Muscle layer of colon (tissue), 2 donors: ENCODE measurements at regions not wholly inside any gene's neighbourhood (a gene's known extent, or its start where the extent isn't known, plus 50 kb on each side); places are given as distances from the start of the nearest gene placed in this dataset.

Source experiments
- H3K27ac ChIP-seq: one replicate; pipeline ENCODE4 v1.7.0; 2013; ENCODE audit warnings: low read depth, mild to moderate bottlenecking, low read length, moderate library complexity
- H3K27me3 ChIP-seq, 2 donors: one replicate each; pipeline ENCODE4 v1.7.0; 2013; ENCODE audit warnings: low read length in 2 of 2, mild to moderate bottlenecking in 2 of 2; ENCODE audit not compliant: insufficient read depth in 2 of 2, control insufficient read depth in 1 of 2
- H3K36me3 ChIP-seq: one replicate; pipeline ENCODE4 v1.7.0; 2013; ENCODE audit warnings: mild to moderate bottlenecking, low read length; ENCODE audit not compliant: insufficient read depth
- H3K4me1 ChIP-seq: one replicate; pipeline ENCODE4 v1.7.0; 2013; ENCODE audit warnings: mild to moderate bottlenecking, low read length; ENCODE audit not compliant: insufficient read depth
- H3K4me3 ChIP-seq, 2 donors: one replicate each; pipeline ENCODE4 v1.7.0; 2013; ENCODE audit warnings: low read length in 2 of 2, low read depth in 1 of 2, mild to moderate bottlenecking in 1 of 2, moderate library complexity in 1 of 2
- H3K9ac ChIP-seq: one replicate; pipeline ENCODE4 v1.7.0; 2013; ENCODE audit warnings: low read length
- H3K9me3 ChIP-seq: one replicate; pipeline ENCODE4 v1.7.0; 2013; ENCODE audit warnings: mild to moderate bottlenecking, low read length
- donor health status: abdominal sarcoma.
- donor health status: Adenocarcinoma of cecum.

GRCh38 chr15:87597346-87598052 is 659.0 kb downstream of the NTRK3 start:
- Histone ChIP-seq H3K36me3 (no peaks in the 10 kb centered on the region), H3K9me3 (no peaks in the 10 kb centered on the region), H3K27me3 (no peaks in the 10 kb centered on the region), H3K9ac (no peak overlapping the region), H3K27ac (no peak overlapping the region), H3K4me1 (no peaks in the 10 kb centered on the region), H3K4me3 (no peak overlapping the region)

GRCh38 chr15:87591582-87591981 is 665.0 kb downstream of the NTRK3 start:
- Histone ChIP-seq H3K4me3 (no peak overlapping the region), H3K4me1 (no peaks in the 10 kb centered on the region), H3K27me3 (no peaks in the 10 kb centered on the region), H3K9ac (no peak overlapping the region), H3K27ac (no peak overlapping the region), H3K36me3 (no peaks in the 10 kb centered on the region), H3K9me3 (no peaks in the 10 kb centered on the region)

- no peak overlapping the region for H3K27ac ChIP-seq
- no peak overlapping the region for H3K9ac ChIP-seq
- no peaks in the 10 kb centered on the region for H3K4me1 ChIP-seq
- no peaks in the 10 kb centered on the region for H3K9me3 ChIP-seq
- H3K4me3 ChIP-seq = no peak overlapping the region
- no peaks in the 10 kb centered on the region for H3K27me3 ChIP-seq
- H3K36me3 ChIP-seq = no peaks in the 10 kb centered on the region
Measured at GRCh38 chr15:87591042-87591441, 665.5 kb downstream of the NTRK3 start.

GRCh38 chr15:87589134-87589533 is 667.4 kb downstream of the NTRK3 start:
- H3K27ac ChIP-seq = no peak overlapping the region
- no peak overlapping the region for H3K9ac ChIP-seq
- H3K4me3 ChIP-seq = no peak overlapping the region
- no peaks in the 10 kb centered on the region for H3K4me1 ChIP-seq
- H3K9me3 ChIP-seq = no peaks in the 10 kb centered on the region
- H3K27me3 ChIP-seq = no peaks in the 10 kb centered on the region
- no peaks in the 10 kb centered on the region for H3K36me3 ChIP-seq

GRCh38 chr15:87582169-87582568 is 674.4 kb downstream of the NTRK3 start:
- no peak overlapping the region for H3K9ac ChIP-seq
- no peaks in the 10 kb centered on the region for H3K9me3 ChIP-seq
- H3K4me1 ChIP-seq = no peaks in the 10 kb centered on the region
- H3K36me3 ChIP-seq = no peaks in the 10 kb centered on the region
- no peaks in the 10 kb centered on the region for H3K27me3 ChIP-seq
- no peak overlapping the region for H3K4me3 ChIP-seq
- no peak overlapping the region for H3K27ac ChIP-seq

- no peaks in the 10 kb centered on the region for H3K4me1 ChIP-seq
- no peak overlapping the region for H3K4me3 ChIP-seq
- no peak overlapping the region for H3K9ac ChIP-seq
- no peaks in the 10 kb centered on the region for H3K36me3 ChIP-seq
- no peak overlapping the region for H3K27ac ChIP-seq
- H3K9me3 ChIP-seq = no peaks in the 10 kb centered on the region
- no peaks in the 10 kb centered on the region for H3K27me3 ChIP-seq
Measured at GRCh38 chr15:87579537-87579936, 677.0 kb downstream of the NTRK3 start.

GRCh38 chr15:87578776-87579175 is 677.8 kb downstream of the NTRK3 start:
- Histone ChIP-seq H3K9me3 (no peaks in the 10 kb centered on the region), H3K27me3 (no peaks in the 10 kb centered on the region), H3K4me1 (no peaks in the 10 kb centered on the region), H3K36me3 (no peaks in the 10 kb centered on the region), H3K4me3 (no peak overlapping the region), H3K27ac (no peak overlapping the region), H3K9ac (no peak overlapping the region)

GRCh38 chr15:87577336-87577735 is 679.2 kb downstream of the NTRK3 start:
- H3K27ac ChIP-seq = no peak overlapping the region
- H3K9me3 ChIP-seq = no peaks in the 10 kb centered on the region

GRCh38 chr15:87576486-87577176 is 679.9 kb downstream of the NTRK3 start:
- Histone ChIP-seq H3K9me3 (no peaks in the 10 kb centered on the region), H3K9ac (no peak overlapping the region), H3K4me3 (no peak overlapping the region), H3K36me3 (no peaks in the 10 kb centered on the region), H3K27me3 (no peaks in the 10 kb centered on the region), H3K27ac (no peak overlapping the region), H3K4me1 (no peaks in the 10 kb centered on the region)

More at GRCh38 chr15:87577336-87577735, 679.2 kb downstream of the NTRK3 start:
- no peaks in the 10 kb centered on the region for H3K27me3 ChIP-seq
- no peak overlapping the region for H3K4me3 ChIP-seq
- H3K9ac ChIP-seq = no peak overlapping the region
- H3K36me3 ChIP-seq = no peaks in the 10 kb centered on the region
- H3K4me1 ChIP-seq = no peaks in the 10 kb centered on the region

- no peaks in the 10 kb centered on the region for H3K36me3 ChIP-seq
- H3K9me3 ChIP-seq = no peaks in the 10 kb centered on the region
- no peaks in the 10 kb centered on the region for H3K4me1 ChIP-seq
- no peaks in the 10 kb centered on the region for H3K27me3 ChIP-seq
- no peak overlapping the region for H3K27ac ChIP-seq
- no peak overlapping the region for H3K9ac ChIP-seq
- H3K4me3 ChIP-seq = no peak overlapping the region
Measured at GRCh38 chr15:87575896-87576473, 680.6 kb downstream of the NTRK3 start.

- Histone ChIP-seq H3K9ac (no peak overlapping the region), H3K4me1 (no peaks in the 10 kb centered on the region), H3K4me3 (no peak overlapping the region), H3K27me3 (no peaks in the 10 kb centered on the region), H3K9me3 (no peaks in the 10 kb centered on the region), H3K27ac (no peak overlapping the region), H3K36me3 (no peaks in the 10 kb centered on the region)
Measured at GRCh38 chr15:87573534-87573933, 683.0 kb downstream of the NTRK3 start.
